NCI-H146 treated with DMSO at 0.1 percent for 48 hours (cell line): ENCODE measurements at regions not wholly inside any gene's neighbourhood (a gene's known extent, or its start where the extent isn't known, plus 50 kb on each side); places are given as distances from the start of the nearest gene placed in this dataset.
"Not testable (repeated sequence)": the region's sequence is repeated elsewhere in the genome, so short reads cannot be mapped to it uniquely, and the experiment has no call there.

ENCODE experiments used
- DNase-seq: peaks from one replicate; lab custom pipeline; 2025; ENCODE audit not compliant: unreplicated experiment; lab: John Stamatoyannopoulos, UW

GRCh38 chr9:15113288-15113687 lies 193.7 kb downstream of the TTC39B start:
- no peak for DNase-seq

GRCh38 chr9:15111071-15111470 lies 195.9 kb downstream of the TTC39B start:
- DNase-seq = no peak

- DNase-seq = peak; percentile 45
Measured at GRCh38 chr9:15104826-15105420, 194.7 kb upstream of the FREM1 start.

GRCh38 chr9:15103290-15103689 lies 193.1 kb upstream of the FREM1 start:
- no peak for DNase-seq

GRCh38 chr9:15101095-15101494 lies 190.9 kb upstream of the FREM1 start:
- no peak for DNase-seq

GRCh38 chr9:15100571-15100970 lies 190.3 kb upstream of the FREM1 start:
- no peak for DNase-seq

- no peak for DNase-seq
Measured at GRCh38 chr9:15096972-15097371, 186.7 kb upstream of the FREM1 start.

- DNase-seq = no peak
Measured at GRCh38 chr9:15086778-15087324, 176.6 kb upstream of the FREM1 start.

GRCh38 chr9:15086156-15086763 lies 176.0 kb upstream of the FREM1 start:
- no peak for DNase-seq

GRCh38 chr9:15081021-15081753 lies 171.0 kb upstream of the FREM1 start:
- DNase-seq = no peak

GRCh38 chr9:15080401-15080800 lies 170.2 kb upstream of the FREM1 start:
- DNase-seq = no peak

GRCh38 chr9:15079989-15080388 lies 169.8 kb upstream of the FREM1 start:
- DNase-seq = no peak

GRCh38 chr9:15077946-15078729 lies 167.9 kb upstream of the FREM1 start:
- no peak for DNase-seq

- no peak for DNase-seq
Measured at GRCh38 chr9:15073620-15074019, 163.4 kb upstream of the FREM1 start.

- no peak for DNase-seq
Measured at GRCh38 chr9:15070716-15071115, 160.5 kb upstream of the FREM1 start.

GRCh38 chr9:15069106-15069505 lies 158.9 kb upstream of the FREM1 start:
- no peak for DNase-seq

GRCh38 chr9:15068261-15068660 lies 158.0 kb upstream of the FREM1 start:
- DNase-seq = no peak

- DNase-seq = no peak
Measured at GRCh38 chr9:15059003-15059402, 148.8 kb upstream of the FREM1 start.

- no peak for DNase-seq
Measured at GRCh38 chr9:15058236-15058635, 148.0 kb upstream of the FREM1 start.

- DNase-seq = not testable (repeated sequence)
Measured at GRCh38 chr9:15055284-15055683, 145.1 kb upstream of the FREM1 start.

- no peak for DNase-seq
Measured at GRCh38 chr9:15048772-15049171, 138.5 kb upstream of the FREM1 start.
